Calu3 (cell line): ENCODE measurements at regions not wholly inside any gene's neighbourhood (a gene's known extent, or its start where the extent isn't known, plus 50 kb on each side); places are given as distances from the start of the nearest gene placed in this dataset.

Experiments
- BruUV-seq: library from RNA; stranded (reverse); fragments of 400-500 nt; replicated peaks from 2 replicates; lab custom pipeline; 2021; lab: Mats Ljungman, UMichigan
- CTCF ChIA-PET: fragments of 300-600 bp; sonication (Branson Sonifier 250); formaldehyde crosslinking; loops from one replicate; lab custom pipeline; 2022; ENCODE audit warnings: antibody characterized with exemption; lab: Charles Lee
- DNase-seq: peaks from one replicate; pipeline ENCODE4 v3.0.0; 2022
- H3K27ac Mint-ChIP-seq: one replicate; pipeline ENCODE4 v1.8.0; 2022; ENCODE audit warnings: mixed read lengths; ENCODE audit not compliant: unreplicated experiment
- H3K27me3 Mint-ChIP-seq: one replicate; pipeline ENCODE4 v1.8.0; 2022; ENCODE audit warnings: mixed read lengths; ENCODE audit not compliant: unreplicated experiment
- H3K36me3 Mint-ChIP-seq: one replicate; pipeline ENCODE4 v1.8.0; 2022; ENCODE audit warnings: mild to moderate bottlenecking, moderate library complexity, mixed read lengths; ENCODE audit not compliant: insufficient read depth, unreplicated experiment
- H3K4me1 Mint-ChIP-seq: one replicate; pipeline ENCODE4 v1.8.0; 2022; ENCODE audit warnings: mild to moderate bottlenecking, low read depth, mixed read lengths; ENCODE audit not compliant: unreplicated experiment
- H3K4me3 Mint-ChIP-seq: one replicate; pipeline ENCODE4 v1.8.0; 2022; ENCODE audit warnings: mild to moderate bottlenecking, low read depth, moderate library complexity, mixed read lengths; ENCODE audit not compliant: unreplicated experiment
- H3K9me3 Mint-ChIP-seq: one replicate; pipeline ENCODE4 v1.8.0; 2022; ENCODE audit warnings: low read depth, mixed read lengths; ENCODE audit not compliant: unreplicated experiment
- CTCF ChIP-seq: fragments of 200-600 bp; IDR thresholded peaks from one replicate; pipeline ENCODE4 v1.8.0; 2022; ENCODE audit warnings: antibody characterized with exemption; ENCODE audit not compliant: unreplicated experiment
- intact Hi-C: fragments of 100-400 bp; cut with micrococcal nuclease; formaldehyde crosslinking; loops from one replicate; pipeline ENCODE4 v1.10.0; 2022; ENCODE audit not compliant: unreplicated experiment

GRCh38 chr14:71304690-71305089, 397.4 kb downstream of the PCNX1 start:
- peaks cover 6% of the 10 kb centered on the region for H3K36me3 Mint-ChIP-seq
- H3K4me1 Mint-ChIP-seq = no peaks in the 10 kb centered on the region
- no peak overlapping the region for H3K27ac Mint-ChIP-seq
- peaks cover 14% of the 10 kb centered on the region for H3K9me3 Mint-ChIP-seq
- no TSS peak for BruUV-seq
- no peak for DNase-seq
- intact Hi-C loops = no loop called here
- no peak overlapping the region for H3K4me3 Mint-ChIP-seq
- TF ChIP-seq CTCF = no peak
- no peaks in the 10 kb centered on the region for H3K27me3 Mint-ChIP-seq
- CTCF ChIA-PET = no interaction called here

GRCh38 chr14:71308671-71309070, 401.4 kb downstream of the PCNX1 start:
- Mint-ChIP-seq H3K27ac (no peak overlapping the region), H3K36me3 (peaks cover 6% of the 10 kb centered on the region), H3K4me3 (no peak overlapping the region), H3K27me3 (no peaks in the 10 kb centered on the region), H3K9me3 (peaks cover 14% of the 10 kb centered on the region), H3K4me1 (no peaks in the 10 kb centered on the region)
- CTCF ChIA-PET = interaction anchor here (0.8 kb wide), 1 partner anchor 164 kb away, joined by 3 read pairs; no protein-coding TSS in a partner anchor
- TF ChIP-seq CTCF = no peak
- intact Hi-C loops = no loop called here
- no TSS peak for BruUV-seq
- no peak for DNase-seq

- Mint-ChIP-seq H3K9me3 (peaks cover 11% of the 10 kb centered on the region), H3K4me3 (no peak overlapping the region), H3K36me3 (peaks cover 3% of the 10 kb centered on the region), H3K27ac (no peak overlapping the region), H3K4me1 (no peaks in the 10 kb centered on the region), H3K27me3 (no peaks in the 10 kb centered on the region)
- intact Hi-C loops = no loop called here
- DNase-seq = no peak
- no peak for TF ChIP-seq CTCF
- CTCF ChIA-PET = interaction anchor here (0.8 to 1.3 kb wide), 2 partner anchors 15 to 18 kb away, joined by 3 read pairs; no protein-coding TSS in a partner anchor
- no TSS peak for BruUV-seq
Measured at GRCh38 chr14:71309756-71310155, 402.5 kb downstream of the PCNX1 start.

DNA sequence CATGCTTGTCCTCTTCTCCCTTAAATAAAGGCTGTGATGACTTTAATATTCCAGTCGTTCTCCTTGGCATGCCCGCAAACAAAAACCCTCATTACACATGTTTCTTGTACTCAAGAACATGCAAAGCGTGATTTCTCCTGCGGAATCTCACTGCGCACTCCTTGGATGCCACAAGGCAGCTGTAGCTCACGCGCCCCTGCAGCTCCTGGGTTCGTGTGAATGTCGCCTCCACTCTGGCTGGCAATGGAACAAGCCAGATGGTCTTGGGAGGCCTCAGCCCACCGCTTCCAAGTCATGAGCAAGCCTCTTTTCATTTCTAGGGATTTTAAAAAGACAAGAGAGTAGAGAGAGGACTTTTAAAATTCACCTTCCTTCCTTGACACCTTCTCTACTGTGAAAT, 403.8 kb downstream of the PCNX1 start:
- Mint-ChIP-seq H3K27me3 (no peaks in the 10 kb centered on the region), H3K4me1 (no peaks in the 10 kb centered on the region), H3K36me3 (no peaks in the 10 kb centered on the region), H3K27ac (no peak overlapping the region), H3K9me3 (peaks cover 7% of the 10 kb centered on the region), H3K4me3 (no peak overlapping the region)
- TF ChIP-seq CTCF = no peak
- intact Hi-C loops = no loop called here
- DNase-seq = no peak
- CTCF ChIA-PET = no interaction called here
- no TSS peak for BruUV-seq
